Neural progenitor cell (in vitro differentiated cells): ENCODE measurements at regions not wholly inside any gene's neighbourhood (a gene's known extent, or its start where the extent isn't known, plus 50 kb on each side); places are given as distances from the start of the nearest gene placed in this dataset.

Experiments
- CTCF ChIP-seq: fragments of 200-600 bp; sonication (generic); IDR thresholded peaks from 2 replicates; pipeline ENCODE4 v1.5.1; 2017; ENCODE audit warnings: antibody characterized with exemption, mild to moderate bottlenecking
- EZH2 ChIP-seq: fragments of 200-600 bp; sonication (generic); IDR thresholded peaks from 2 replicates; pipeline ENCODE4 v1.6.1; 2017; ENCODE audit warnings: antibody characterized with exemption, mild to moderate bottlenecking, moderate library complexity

DNA sequence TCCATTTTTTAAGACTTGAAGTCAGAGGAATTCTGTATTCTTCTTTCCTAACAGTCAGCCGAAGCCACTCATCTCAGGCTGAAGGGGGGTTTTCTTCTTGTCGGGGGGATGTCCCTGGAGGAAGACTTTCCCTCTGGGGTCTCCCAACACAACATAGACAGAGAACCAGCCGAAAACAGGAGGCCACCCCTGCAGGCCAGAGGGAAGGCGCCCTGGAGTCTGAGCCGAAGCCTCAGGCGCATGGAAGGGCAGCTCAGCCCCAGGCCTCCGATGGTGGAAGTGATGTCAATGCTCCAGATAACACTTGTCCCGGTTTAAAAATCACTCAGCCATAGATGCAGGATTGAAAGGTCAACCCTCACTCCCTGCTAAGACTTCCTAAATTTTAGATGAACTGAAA, 1393.0 kb downstream of the TBC1D22A start:
- no peak for TF ChIP-seq CTCF
- TF ChIP-seq EZH2: no peak
